Skin of body (tissue), 1 donor: ENCODE measurements at regions not wholly inside any gene's neighbourhood (a gene's known extent, or its start where the extent isn't known, plus 50 kb on each side); places are given as distances from the start of the nearest gene placed in this dataset.
"Not testable (repeated sequence)": the region's sequence is repeated elsewhere in the genome, so short reads cannot be mapped to it uniquely, and the experiment has no call there.

ENCODE experiments used
- DNase-seq: peaks from one replicate; lab custom pipeline; 2025; lab: John Stamatoyannopoulos, UW

GRCh38 chr1:100791586-100791985 is 72.0 kb downstream of the VCAM1 start:
- no peak for DNase-seq

GRCh38 chr1:100793659-100794058 is 74.1 kb downstream of the VCAM1 start:
- no peak for DNase-seq

- peak; percentile 56 for DNase-seq
These were observed 75.5 kb downstream of the VCAM1 start for GRCh38 chr1:100794748-100795645.

- no peak for DNase-seq
These were observed 76.1 kb downstream of the VCAM1 start for GRCh38 chr1:100795646-100795985.

- no peak for DNase-seq
These were observed 76.5 kb downstream of the VCAM1 start for GRCh38 chr1:100796046-100796445.

- peak; percentile 22 for DNase-seq
These were observed 80.0 kb downstream of the VCAM1 start for GRCh38 chr1:100799548-100799947.

GRCh38 chr1:100799954-100800612 is 80.5 kb downstream of the VCAM1 start:
- no peak for DNase-seq

GRCh38 chr1:100801256-100801655 is 81.7 kb downstream of the VCAM1 start:
- not testable (repeated sequence) for DNase-seq

GRCh38 chr1:100803280-100803679 is 83.7 kb downstream of the VCAM1 start:
- DNase-seq, result not testable (repeated sequence)

GRCh38 chr1:100806601-100807000 is 87.1 kb downstream of the VCAM1 start:
- DNase-seq, result no peak

GRCh38 chr1:100810360-100810759 is 84.3 kb downstream of the EXTL2 start:
- no peak for DNase-seq

- DNase-seq, result no peak
These were observed 82.8 kb downstream of the EXTL2 start for GRCh38 chr1:100811808-100812207.

- DNase-seq, result not testable (repeated sequence)
These were observed 79.7 kb downstream of the EXTL2 start for GRCh38 chr1:100814938-100815337.

GRCh38 chr1:100816049-100816448 is 78.6 kb downstream of the EXTL2 start:
- no peak for DNase-seq

GRCh38 chr1:100820195-100820594 is 74.4 kb downstream of the EXTL2 start:
- DNase-seq, result not testable (repeated sequence)

- DNase-seq, result not testable (repeated sequence)
These were observed 72.7 kb downstream of the EXTL2 start for GRCh38 chr1:100821919-100822318.
